WERI-Rb-1 (cell line): ENCODE measurements at regions not wholly inside any gene's neighbourhood (a gene's known extent, or its start where the extent isn't known, plus 50 kb on each side); places are given as distances from the start of the nearest gene placed in this dataset.

Experiments used
- DNase-seq: peaks from one replicate; pipeline ENCODE4 v3.0.0-alpha.2; 2020
- H3K27ac ChIP-seq: fragments of 250-450 bp; sonication (Bioruptor Pico); 2 replicates; pipeline ENCODE4 v1.5.1; 2020; ENCODE audit warnings: mild to moderate bottlenecking, moderate library complexity
- H3K27me3 ChIP-seq: fragments of 250-450 bp; sonication (Bioruptor Pico); 2 replicates; pipeline ENCODE4 v1.5.1; 2021; ENCODE audit warnings: mild to moderate bottlenecking, low read depth, moderate library complexity; ENCODE audit not compliant: insufficient read depth, severe bottlenecking
- H3K36me3 ChIP-seq: fragments of 250-450 bp; sonication (Bioruptor Pico); 2 replicates; pipeline ENCODE4 v1.5.1; 2020; ENCODE audit warnings: mild to moderate bottlenecking, moderate library complexity
- H3K4me3 ChIP-seq: 2 replicates; pipeline ENCODE4 v1.5.1; 2011; ENCODE audit warnings: low read depth, mild to moderate bottlenecking, control low read depth, low read length
- H3K9me3 ChIP-seq: fragments of 250-450 bp; sonication (Bioruptor Pico); 2 replicates; pipeline ENCODE4 v1.5.1; 2021; ENCODE audit warnings: mild to moderate bottlenecking, moderate library complexity; ENCODE audit not compliant: severe bottlenecking
- TF ChIP-seq, protein P1 (sequence below): IDR thresholded peaks from 2 replicates; pipeline ENCODE4 v1.5.1; 2011; ENCODE audit warnings: low read depth, mild to moderate bottlenecking, control low read depth, inconsistent platforms, low read length

DNA sequence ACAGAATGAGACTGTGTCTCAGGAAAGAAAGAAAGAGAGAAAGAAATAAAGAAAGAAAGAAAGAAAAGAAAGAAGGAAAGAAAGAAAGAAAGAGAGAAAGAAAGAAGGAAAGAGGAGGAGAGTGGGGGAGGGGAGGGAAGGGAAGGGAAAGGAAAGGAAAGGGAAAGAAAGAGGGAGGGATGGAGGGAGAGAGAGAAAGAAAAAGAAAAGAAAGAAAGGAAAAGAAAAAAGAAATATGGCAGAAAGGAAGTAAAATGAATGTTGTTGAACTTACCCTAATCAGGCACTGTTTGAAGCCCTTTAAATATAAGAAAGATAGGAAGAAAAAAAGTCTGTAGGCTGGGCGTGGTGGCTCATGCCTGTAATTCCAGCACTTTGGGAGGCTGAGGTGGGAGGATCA, 276.1 kb downstream of the INSC start:
- H3K4me3 ChIP-seq, result no peak overlapping the region
- TF ChIP-seq, protein P1, sequence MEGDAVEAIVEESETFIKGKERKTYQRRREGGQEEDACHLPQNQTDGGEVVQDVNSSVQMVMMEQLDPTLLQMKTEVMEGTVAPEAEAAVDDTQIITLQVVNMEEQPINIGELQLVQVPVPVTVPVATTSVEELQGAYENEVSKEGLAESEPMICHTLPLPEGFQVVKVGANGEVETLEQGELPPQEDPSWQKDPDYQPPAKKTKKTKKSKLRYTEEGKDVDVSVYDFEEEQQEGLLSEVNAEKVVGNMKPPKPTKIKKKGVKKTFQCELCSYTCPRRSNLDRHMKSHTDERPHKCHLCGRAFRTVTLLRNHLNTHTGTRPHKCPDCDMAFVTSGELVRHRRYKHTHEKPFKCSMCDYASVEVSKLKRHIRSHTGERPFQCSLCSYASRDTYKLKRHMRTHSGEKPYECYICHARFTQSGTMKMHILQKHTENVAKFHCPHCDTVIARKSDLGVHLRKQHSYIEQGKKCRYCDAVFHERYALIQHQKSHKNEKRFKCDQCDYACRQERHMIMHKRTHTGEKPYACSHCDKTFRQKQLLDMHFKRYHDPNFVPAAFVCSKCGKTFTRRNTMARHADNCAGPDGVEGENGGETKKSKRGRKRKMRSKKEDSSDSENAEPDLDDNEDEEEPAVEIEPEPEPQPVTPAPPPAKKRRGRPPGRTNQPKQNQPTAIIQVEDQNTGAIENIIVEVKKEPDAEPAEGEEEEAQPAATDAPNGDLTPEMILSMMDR, result no peak
- no peaks in the 10 kb centered on the region for H3K27me3 ChIP-seq
- H3K27ac ChIP-seq, result no peak overlapping the region
- no peak for DNase-seq
- H3K36me3 ChIP-seq, result no peaks in the 10 kb centered on the region
- H3K9me3 ChIP-seq, result peaks cover 2% of the 10 kb centered on the region

DNA sequence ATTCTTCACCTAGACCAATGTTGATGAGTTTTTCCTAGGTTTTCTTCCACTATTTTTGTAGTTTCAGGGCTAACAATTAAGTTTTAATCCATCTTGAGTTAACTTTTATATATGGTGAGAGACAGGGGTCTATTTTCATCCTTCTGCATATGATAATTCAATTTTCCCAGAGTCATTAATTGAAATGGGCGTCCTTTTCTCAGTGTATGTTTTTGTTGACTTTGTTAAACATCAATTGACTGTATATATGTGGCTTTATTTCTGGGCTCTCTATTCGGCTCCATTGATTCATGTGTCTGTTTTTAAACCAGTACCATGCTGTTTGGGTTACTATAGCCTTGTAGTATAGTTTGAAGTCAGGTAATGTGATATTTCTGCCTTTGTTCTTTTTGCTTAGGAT, 282.1 kb downstream of the INSC start:
- peaks cover 6% of the 10 kb centered on the region for H3K27me3 ChIP-seq
- no peak overlapping the region for H3K4me3 ChIP-seq
- DNase-seq, result no peak
- TF ChIP-seq, protein P1, result no peak
- H3K27ac ChIP-seq, result no peak overlapping the region
- H3K36me3 ChIP-seq, result no peaks in the 10 kb centered on the region
- H3K9me3 ChIP-seq, result peaks cover 2% of the 10 kb centered on the region

DNA sequence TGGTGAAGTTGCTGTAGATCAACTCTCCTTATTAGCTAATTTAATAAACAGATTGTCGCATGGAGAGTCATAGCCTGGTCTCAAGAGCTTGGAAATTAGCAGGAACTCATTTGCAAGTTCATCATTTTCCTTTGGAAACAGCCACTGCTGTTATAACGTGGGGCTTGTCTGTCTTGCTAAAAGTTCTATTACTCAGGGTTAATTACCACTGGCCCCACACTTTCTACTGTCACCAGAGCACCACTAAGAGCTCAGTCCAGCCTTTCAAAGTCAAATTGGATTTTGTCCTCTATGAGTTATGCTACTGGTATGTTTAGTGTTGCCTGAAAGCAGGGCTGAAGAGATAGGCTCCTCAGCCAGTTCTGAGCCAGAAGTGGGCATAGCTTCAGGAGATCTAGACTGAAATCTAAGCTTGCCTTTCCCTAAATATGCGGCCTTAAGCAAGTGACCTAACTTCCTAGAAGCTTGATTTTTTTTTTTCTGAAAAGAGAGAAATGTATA, 292.2 kb downstream of the INSC start:
- TF ChIP-seq, protein P1, result no peak
- no peaks in the 10 kb centered on the region for H3K9me3 ChIP-seq
- H3K36me3 ChIP-seq, result no peaks in the 10 kb centered on the region
- no peak for DNase-seq
- no peak overlapping the region for H3K27ac ChIP-seq
- H3K27me3 ChIP-seq, result peaks cover 58% of the 10 kb centered on the region
- H3K4me3 ChIP-seq, result no peak overlapping the region

DNA sequence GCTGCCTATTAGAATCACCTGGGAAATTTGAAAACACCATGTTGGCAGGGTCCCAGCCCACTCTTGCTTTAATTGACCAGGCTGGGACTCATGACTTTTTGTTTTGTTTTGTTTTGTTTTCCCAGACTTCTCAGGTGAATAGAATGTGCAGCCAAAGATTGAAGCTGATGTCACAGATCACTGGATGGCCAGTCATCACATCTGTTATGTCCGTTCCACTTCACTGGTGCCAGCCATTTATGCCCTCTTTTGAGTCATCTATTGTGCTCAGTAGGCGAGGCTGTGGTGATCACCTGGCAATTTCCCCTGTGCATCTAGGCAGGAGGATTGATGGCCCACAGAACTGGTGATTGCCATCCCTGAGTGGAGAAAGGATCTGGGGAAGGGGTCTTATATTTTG, 297.3 kb downstream of the INSC start:
- Histone ChIP-seq H3K36me3 (no peaks in the 10 kb centered on the region), H3K27ac (no peak overlapping the region), H3K9me3 (no peaks in the 10 kb centered on the region), H3K27me3 (peaks cover 52% of the 10 kb centered on the region), H3K4me3 (no peak overlapping the region)
- no peak for DNase-seq
- TF ChIP-seq, protein P1, result no peak

DNA sequence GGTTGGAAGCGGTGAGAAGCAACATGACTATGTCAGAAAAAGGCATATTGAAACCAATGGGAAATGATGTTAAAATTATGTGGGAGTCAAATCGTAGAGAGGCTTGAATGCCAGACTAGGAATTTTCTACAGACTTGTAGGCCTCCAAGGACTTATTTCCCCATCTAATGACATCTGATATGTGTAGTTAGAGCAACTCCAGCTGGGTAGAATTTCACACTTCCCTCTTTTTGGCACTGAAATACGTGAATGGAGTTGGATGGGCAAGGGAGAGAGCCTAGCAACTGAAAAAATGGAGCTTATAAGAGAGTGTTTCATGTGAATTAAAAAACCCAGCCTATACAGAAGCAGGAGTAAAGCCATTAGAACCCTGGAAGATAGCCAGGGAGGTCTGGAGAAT, 304.2 kb downstream of the INSC start:
- DNase-seq, result no peak
- TF ChIP-seq, protein P1, result no peak
- Histone ChIP-seq H3K27ac (no peak overlapping the region), H3K4me3 (no peak overlapping the region), H3K36me3 (no peaks in the 10 kb centered on the region), H3K9me3 (no peaks in the 10 kb centered on the region), H3K27me3 (peaks cover 16% of the 10 kb centered on the region)

DNA sequence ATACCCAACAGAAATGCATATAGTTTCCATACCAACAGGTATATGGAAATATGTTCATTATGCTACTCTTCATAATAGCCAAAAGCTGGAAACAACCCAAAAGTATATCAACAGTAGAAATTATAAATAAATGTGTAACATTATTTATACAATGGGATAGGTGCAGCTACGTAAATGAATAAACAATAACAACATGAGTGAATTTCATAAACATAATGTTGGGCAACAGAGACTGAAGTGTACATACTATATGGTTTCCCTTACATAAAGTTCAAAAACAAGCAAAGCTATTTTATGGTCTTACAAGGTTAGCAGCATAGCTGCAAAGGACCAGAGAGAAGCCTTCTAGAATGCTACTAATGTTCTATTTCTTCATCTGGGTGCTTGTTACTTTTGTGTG, 305.0 kb downstream of the INSC start:
- TF ChIP-seq, protein P1, result no peak
- peaks cover 16% of the 10 kb centered on the region for H3K27me3 ChIP-seq
- no peaks in the 10 kb centered on the region for H3K9me3 ChIP-seq
- no peak for DNase-seq
- H3K36me3 ChIP-seq, result no peaks in the 10 kb centered on the region
- no peak overlapping the region for H3K27ac ChIP-seq
- no peak overlapping the region for H3K4me3 ChIP-seq
